ENCODE measurements at regions not wholly inside any gene's neighbourhood (a gene's known extent, or its start where the extent isn't known, plus 50 kb on each side); places are given as distances from the start of the nearest gene placed in this dataset.

DNA sequence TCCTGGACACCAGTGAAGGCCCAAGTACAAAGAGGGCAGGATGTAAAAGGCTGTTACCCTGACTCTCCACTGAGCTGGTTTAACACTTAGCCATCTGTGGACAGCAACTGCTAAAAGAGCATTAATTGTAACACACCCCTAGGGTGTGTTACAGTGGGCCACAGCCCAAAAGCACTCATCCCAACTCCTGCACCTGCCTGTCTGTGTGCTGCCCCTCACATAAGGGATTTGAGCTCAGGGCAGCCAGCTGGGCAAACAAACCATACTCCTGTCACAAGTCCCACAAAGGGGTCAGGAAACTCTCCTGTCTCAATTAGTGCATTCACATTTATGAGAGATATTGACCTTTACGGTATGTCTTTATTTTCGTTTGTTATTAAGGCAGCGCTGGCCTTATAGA lies 833.1 kb upstream of the NXPH2 start:
- Histone ChIP-seq H2BK15ac (ENCODE audit: low read depth, low read length) (no peak overlapping the region), H2BK12ac (ENCODE audit: insufficient read length, low read depth, low read length) (no peak overlapping the region), H2AK5ac (ENCODE audit: insufficient read length, low read length) (no peak overlapping the region), H4K91ac (ENCODE audit: insufficient read length, low read depth, low read length) (no peak overlapping the region), H2BK20ac (ENCODE audit: low read depth, low read length, poor library complexity, severe bottlenecking) (no peak overlapping the region), H4K8ac (replicated peaks; ENCODE audit: insufficient read length, low read depth, low read length) (no peak overlapping the region), H3K4me2 (ENCODE audit: insufficient read depth, insufficient read length, low read length) (no peak overlapping the region), H3K27me3 (ENCODE audit: insufficient read depth, low read length) (no peaks in the 10 kb centered on the region), H2BK120ac (ENCODE audit: low read depth, low read length, poor library complexity, severe bottlenecking) (no peak overlapping the region), H3K9ac (ENCODE audit: extremely low read depth, insufficient read length, low read length) (no peak overlapping the region), H3K23me2 (ENCODE audit: insufficient read length, low read depth, low read length, poor library complexity, severe bottlenecking) (no peaks in the 10 kb centered on the region), H2AFZ (ENCODE audit: low read length) (no peak overlapping the region), H3K23ac (ENCODE audit: insufficient read length, low read depth, low read length) (no peak overlapping the region), H3K4me1 (ENCODE audit: insufficient read depth, low read length) (no peaks in the 10 kb centered on the region; the same call in 1 of the 2 replicates), H3K56ac (ENCODE audit: insufficient read length, low read depth, low read length) (no peak overlapping the region), H3K14ac (ENCODE audit: insufficient read depth, low read length) (no peak overlapping the region), H3K9me3 (ENCODE audit: control insufficient read depth, low read depth, low read length) (no peaks in the 10 kb centered on the region), H3K79me2 (ENCODE audit: insufficient read depth, low read length) (no peaks in the 10 kb centered on the region), H3K18ac (ENCODE audit: insufficient read length, low read depth, low read length) (no peak overlapping the region), H2BK5ac (ENCODE audit: insufficient read length, low read length) (no peak overlapping the region), H3K79me1 (ENCODE audit: insufficient read depth, low read depth, low read length, poor library complexity, severe bottlenecking) (no peaks in the 10 kb centered on the region), H3K4ac (ENCODE audit: low read depth, low read length) (no peak overlapping the region), H3T11ph (ENCODE audit: low read length) (no peak overlapping the region), H3K27ac (ENCODE audit: insufficient read length, low read depth, low read length) (no peak overlapping the region), H4K20me1 (ENCODE audit: control insufficient read depth, insufficient read depth, insufficient read length) (no peaks in the 10 kb centered on the region), H4K5ac (ENCODE audit: insufficient read length, low read depth, low read length) (no peak overlapping the region)
- peaks cover 8 to 10% of the 10 kb centered on the region in 2 experiments; a peak in 2 of 4 replicates for H3K4me1 Mint-ChIP-seq
- H3K27ac Mint-ChIP-seq: no peak overlapping the region
- no peaks in the 10 kb centered on the region for H3K27me3 Mint-ChIP-seq (ENCODE audit: low read depth)
- no peak for DNase-seq
- TF ChIP-seq, protein P1, sequence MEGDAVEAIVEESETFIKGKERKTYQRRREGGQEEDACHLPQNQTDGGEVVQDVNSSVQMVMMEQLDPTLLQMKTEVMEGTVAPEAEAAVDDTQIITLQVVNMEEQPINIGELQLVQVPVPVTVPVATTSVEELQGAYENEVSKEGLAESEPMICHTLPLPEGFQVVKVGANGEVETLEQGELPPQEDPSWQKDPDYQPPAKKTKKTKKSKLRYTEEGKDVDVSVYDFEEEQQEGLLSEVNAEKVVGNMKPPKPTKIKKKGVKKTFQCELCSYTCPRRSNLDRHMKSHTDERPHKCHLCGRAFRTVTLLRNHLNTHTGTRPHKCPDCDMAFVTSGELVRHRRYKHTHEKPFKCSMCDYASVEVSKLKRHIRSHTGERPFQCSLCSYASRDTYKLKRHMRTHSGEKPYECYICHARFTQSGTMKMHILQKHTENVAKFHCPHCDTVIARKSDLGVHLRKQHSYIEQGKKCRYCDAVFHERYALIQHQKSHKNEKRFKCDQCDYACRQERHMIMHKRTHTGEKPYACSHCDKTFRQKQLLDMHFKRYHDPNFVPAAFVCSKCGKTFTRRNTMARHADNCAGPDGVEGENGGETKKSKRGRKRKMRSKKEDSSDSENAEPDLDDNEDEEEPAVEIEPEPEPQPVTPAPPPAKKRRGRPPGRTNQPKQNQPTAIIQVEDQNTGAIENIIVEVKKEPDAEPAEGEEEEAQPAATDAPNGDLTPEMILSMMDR (conservative IDR thresholded peaks at IDR 0.05): no peak
- H3K4me3 Mint-ChIP-seq: no peak overlapping the region
- peaks cover 3 to 5% of the 10 kb centered on the region in 2 experiments; a peak in 4 of 5 replicates for H3K9me3 Mint-ChIP-seq
- peaks cover 4% of the 10 kb centered on the region in 3 experiments; a peak in 6 of 7 replicates for H3K36me3 Mint-ChIP-seq (ENCODE audit: insufficient read depth in 1 of 3, low read depth in 3 of 3)
- no CpG with 5 or more reads among the region's 3 CpGs for WGBS (ENCODE audit: extremely low coverage, insufficient read length, low lambda C conversion rate)
